ENCODE measurements at regions not wholly inside any gene's neighbourhood (a gene's known extent, or its start where the extent isn't known, plus 50 kb on each side); places are given as distances from the start of the nearest gene placed in this dataset.
"Not testable (repeated sequence)": the region's sequence is repeated elsewhere in the genome, so short reads cannot be mapped to it uniquely, and the experiment has no call there.

DNA sequence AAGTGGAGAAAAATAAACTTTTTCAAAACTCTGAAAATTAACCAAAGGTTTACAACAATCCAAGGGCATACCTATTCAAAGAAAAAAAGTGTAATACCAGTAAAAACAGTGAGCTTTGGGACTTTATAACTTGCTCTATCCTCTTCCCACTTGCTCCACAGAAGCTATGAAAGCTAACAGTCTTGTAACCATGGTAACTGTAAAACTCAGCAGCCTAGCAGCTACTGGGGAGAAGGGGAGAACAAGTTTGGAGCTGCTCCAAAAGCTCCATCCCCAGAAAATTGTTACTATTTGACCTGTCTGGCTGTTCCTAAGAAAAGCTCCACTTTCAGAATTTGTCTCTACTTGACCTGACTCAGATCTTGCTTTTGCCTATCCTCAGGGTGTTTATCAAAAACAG lies 191.5 kb downstream of the OTUD1 start:
- DNase-seq (ENCODE audit: low read depth), result no peak
- H3K4me3 ChIP-seq (ENCODE audit: low read depth, low read length), result no peak overlapping the region
- TF ChIP-seq, protein P1, sequence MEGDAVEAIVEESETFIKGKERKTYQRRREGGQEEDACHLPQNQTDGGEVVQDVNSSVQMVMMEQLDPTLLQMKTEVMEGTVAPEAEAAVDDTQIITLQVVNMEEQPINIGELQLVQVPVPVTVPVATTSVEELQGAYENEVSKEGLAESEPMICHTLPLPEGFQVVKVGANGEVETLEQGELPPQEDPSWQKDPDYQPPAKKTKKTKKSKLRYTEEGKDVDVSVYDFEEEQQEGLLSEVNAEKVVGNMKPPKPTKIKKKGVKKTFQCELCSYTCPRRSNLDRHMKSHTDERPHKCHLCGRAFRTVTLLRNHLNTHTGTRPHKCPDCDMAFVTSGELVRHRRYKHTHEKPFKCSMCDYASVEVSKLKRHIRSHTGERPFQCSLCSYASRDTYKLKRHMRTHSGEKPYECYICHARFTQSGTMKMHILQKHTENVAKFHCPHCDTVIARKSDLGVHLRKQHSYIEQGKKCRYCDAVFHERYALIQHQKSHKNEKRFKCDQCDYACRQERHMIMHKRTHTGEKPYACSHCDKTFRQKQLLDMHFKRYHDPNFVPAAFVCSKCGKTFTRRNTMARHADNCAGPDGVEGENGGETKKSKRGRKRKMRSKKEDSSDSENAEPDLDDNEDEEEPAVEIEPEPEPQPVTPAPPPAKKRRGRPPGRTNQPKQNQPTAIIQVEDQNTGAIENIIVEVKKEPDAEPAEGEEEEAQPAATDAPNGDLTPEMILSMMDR (conservative IDR thresholded peaks at IDR 0.05; ENCODE audit: low read depth, low read length), result no peak

DNA sequence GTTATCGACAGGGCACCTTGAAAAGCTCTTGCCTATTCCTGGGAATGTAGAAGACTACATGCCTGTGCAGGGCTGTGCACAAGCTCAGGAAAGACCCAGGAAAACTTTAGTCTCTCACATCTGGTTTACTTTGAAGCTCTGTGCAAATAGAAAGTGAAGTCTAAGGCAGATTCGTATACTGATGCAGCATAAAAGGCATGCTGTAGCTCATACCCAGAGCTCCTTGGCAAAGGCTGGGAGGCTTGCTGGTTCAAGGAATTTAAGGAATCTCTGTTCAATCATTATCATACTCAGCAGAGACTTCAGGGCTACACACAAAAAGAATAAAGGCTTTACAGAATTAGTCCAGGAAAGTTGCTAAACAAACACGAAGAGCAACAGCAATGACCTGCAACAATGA lies 192.0 kb downstream of the OTUD1 start:
- peak; percentile 1 for DNase-seq (ENCODE audit: low read depth)
- no peak overlapping the region for H3K4me3 ChIP-seq (ENCODE audit: low read depth, low read length)
- TF ChIP-seq, protein P1 (conservative IDR thresholded peaks at IDR 0.05; ENCODE audit: low read depth, low read length), result no peak

DNA sequence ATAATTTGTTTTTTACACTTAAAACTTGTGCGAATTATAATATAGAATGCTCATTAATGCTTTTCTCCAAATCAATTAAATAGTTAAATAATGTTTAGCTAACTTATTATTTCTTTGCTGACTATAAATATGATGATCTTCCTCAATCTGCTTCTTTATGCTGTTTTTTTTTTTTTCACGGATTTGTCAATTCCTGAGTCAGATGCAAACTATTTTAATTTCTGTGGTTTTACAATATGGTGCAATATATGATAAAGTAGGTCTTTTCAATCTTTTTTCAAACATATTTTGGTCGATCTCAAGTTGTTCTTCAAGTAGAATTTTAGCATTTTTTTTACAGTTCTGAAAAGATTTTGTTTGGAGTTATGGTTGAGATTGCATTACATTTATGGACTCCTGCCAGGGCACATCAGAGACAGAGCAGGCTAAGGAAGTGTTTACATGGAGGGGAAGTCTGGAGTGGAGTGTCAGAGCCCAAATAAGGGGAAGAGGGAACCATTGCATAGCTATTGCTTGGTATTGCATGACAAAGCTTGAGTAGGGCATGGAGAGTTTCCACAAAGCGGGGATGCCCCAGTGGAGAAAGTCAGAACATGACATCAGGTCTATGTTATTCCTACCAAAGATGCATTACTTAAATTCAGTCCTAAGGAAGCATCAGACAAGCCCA lies 204.4 kb downstream of the OTUD1 start:
- no peak for DNase-seq (ENCODE audit: low read depth)
- no peak overlapping the region for H3K4me3 ChIP-seq (ENCODE audit: low read depth, low read length)
- TF ChIP-seq, protein P1 (conservative IDR thresholded peaks at IDR 0.05; ENCODE audit: low read depth, low read length), result no peak

DNA sequence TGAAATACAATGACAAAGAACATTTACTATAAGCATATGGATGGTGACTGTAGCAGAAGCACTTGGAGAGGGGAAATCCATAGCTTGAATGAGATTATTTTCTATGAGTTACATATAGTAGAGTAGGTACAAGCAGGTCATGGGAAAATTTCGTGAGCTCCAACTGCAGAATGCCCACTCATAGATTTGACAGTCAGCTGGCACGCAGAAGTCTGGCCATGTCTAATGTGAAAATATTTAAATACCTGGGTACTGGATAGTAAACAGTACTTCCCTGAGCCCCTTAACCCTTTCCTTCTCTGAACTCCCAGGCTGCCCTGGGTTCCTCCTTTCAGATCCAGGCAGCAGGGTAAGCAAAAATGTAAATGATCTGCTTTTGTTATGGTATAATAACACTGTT lies 209.7 kb downstream of the OTUD1 start:
- no peak for DNase-seq (ENCODE audit: low read depth)
- H3K4me3 ChIP-seq (ENCODE audit: low read depth, low read length), result no peak overlapping the region
- TF ChIP-seq, protein P1 (conservative IDR thresholded peaks at IDR 0.05; ENCODE audit: low read depth, low read length), result no peak

DNA sequence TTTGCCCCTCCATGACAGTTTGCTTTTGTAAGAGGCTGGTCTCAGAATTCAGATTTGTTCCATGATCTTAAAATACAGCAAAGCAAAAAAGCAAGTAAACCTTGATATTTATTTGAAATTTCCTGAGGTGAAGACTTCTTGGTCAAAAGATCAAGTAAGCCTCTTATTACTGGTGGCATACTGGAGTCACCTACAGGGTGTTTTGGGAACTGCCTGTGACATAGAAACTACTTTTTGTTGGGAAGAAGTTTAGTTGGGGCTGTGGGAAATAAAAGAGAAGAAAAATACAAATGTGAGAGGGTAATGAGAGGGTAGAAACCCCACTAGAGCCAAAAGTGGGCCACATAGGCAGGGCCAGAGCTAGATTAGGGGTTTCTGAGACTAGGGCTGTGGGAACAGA lies 217.9 kb downstream of the OTUD1 start:
- TF ChIP-seq, protein P1 (conservative IDR thresholded peaks at IDR 0.05; ENCODE audit: low read depth, low read length), result no peak
- DNase-seq (ENCODE audit: low read depth), result no peak
- H3K4me3 ChIP-seq (ENCODE audit: low read depth, low read length), result no peak overlapping the region

DNA sequence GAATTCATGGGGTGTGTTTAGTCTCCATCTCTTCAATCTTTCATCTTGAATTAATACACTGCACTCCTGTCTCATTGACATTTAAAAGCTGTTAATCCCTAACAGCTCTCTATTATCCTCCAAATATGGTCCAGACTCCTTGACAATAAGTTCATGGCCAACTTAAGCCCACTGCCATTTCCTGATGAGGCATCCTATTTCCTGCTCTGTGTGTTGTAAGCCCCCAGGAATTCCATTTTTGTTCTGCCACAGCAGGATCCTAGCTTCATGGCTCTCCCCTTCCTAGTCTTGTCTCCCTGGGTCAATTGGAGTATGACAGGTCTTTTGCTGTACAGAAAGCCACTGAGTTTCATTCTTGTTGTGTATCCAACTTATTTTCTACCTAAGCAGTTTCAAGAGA lies 218.8 kb downstream of the OTUD1 start:
- no peak for DNase-seq (ENCODE audit: low read depth)
- TF ChIP-seq, protein P1 (conservative IDR thresholded peaks at IDR 0.05; ENCODE audit: low read depth, low read length), result no peak
- no peak overlapping the region for H3K4me3 ChIP-seq (ENCODE audit: low read depth, low read length)

DNA sequence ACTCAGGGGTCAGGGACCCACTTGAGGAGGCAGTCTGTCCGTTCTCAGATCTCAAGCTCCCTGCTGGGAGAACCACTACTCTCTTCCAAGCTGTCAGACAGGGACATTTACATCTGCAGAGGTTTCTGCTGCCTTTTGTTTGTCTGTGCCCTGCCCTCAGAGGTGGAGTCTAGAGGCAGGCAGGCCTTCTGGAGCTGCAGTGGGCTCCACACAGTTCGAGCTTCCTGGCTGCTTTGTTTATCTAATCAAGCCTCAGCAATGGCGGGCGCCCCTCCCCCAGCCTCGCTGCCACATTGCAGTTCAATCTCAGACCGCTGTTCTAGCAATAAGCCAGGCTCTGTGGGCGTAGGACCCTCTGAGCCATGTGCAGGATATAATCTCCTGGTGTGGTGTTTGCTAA lies 233.0 kb downstream of the OTUD1 start:
- DNase-seq (ENCODE audit: low read depth); H3K4me3 ChIP-seq (ENCODE audit: low read depth, low read length): not testable (repeated sequence)

All from choroid plexus epithelial cell (primary cell).